ENCODE measurements at regions not wholly inside any gene's neighbourhood (a gene's known extent, or its start where the extent isn't known, plus 50 kb on each side); places are given as distances from the start of the nearest gene placed in this dataset.

- Histone ChIP-seq H2AFZ (no peak overlapping the region), H3K36me3 (replicated peaks; ENCODE audit: insufficient read depth, low read depth) (no peaks in the 10 kb centered on the region), H3K4me3 (no peak overlapping the region), H3K9me3 (ENCODE audit: low read depth) (no peaks in the 10 kb centered on the region), H3K27ac (no peak overlapping the region), H3K4me1 (ENCODE audit: insufficient read depth) (peaks cover 18% of the 10 kb centered on the region), H3K79me2 (no peaks in the 10 kb centered on the region), H3K27me3 (no peaks in the 10 kb centered on the region), H4K20me1 (ENCODE audit: insufficient read depth, poor library complexity, severe bottlenecking) (no peaks in the 10 kb centered on the region), H3K4me2 (no peak overlapping the region), H3K9me2 (replicated peaks; ENCODE audit: insufficient read depth) (no peaks in the 10 kb centered on the region)
- TF ChIP-seq EZH2 (IDR thresholded peaks at IDR 0.05; ENCODE audit: borderline replicate concordance) (no peak), CTCF (IDR thresholded peaks at IDR 0.05; ENCODE audit: poor library complexity) (no peak), EZH2phosphoT487 (IDR thresholded peaks at IDR 0.05; ENCODE audit: low read depth, severe bottlenecking, unreplicated experiment) (no peak)
- no peak for DNase-seq (ENCODE audit: low spot score)
- WGBS (ENCODE audit: low lambda C conversion rate, missing lambda C conversion rate) = 96% methylated on average over 7 of the region's 7 CpGs
Measured at GRCh38 chr14:49992036-49992435, 99.2 kb downstream of the ARF6 start.

DNA sequence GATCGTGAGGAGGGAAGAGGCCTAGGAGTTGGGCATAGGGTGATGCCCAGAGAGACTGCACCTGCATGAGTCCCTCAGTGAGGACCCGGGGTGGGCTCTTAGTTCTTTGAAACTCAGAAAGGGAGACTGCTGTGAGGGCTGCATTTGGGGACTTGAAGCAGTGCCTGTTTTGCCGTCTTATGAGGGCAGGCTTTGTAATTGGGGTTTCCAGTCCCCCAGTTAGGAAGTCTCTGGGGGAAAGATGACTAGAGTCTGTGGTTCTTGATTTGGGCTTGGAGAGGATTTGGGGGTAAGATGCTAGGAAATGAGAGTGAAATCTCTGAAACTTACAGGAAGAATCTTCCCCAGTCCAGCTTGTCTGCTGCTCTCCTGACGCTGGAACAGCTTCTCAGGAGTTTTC is 99.6 kb downstream of the ARF6 start:
- no peaks in the 10 kb centered on the region for H3K36me3 ChIP-seq (replicated peaks; ENCODE audit: insufficient read depth, low read depth)
- no peak overlapping the region for H3K4me2 ChIP-seq
- WGBS (ENCODE audit: low lambda C conversion rate, missing lambda C conversion rate) = 84% methylated on average over 4 of the region's 4 CpGs
- H4K20me1 ChIP-seq (ENCODE audit: insufficient read depth, poor library complexity, severe bottlenecking) = no peaks in the 10 kb centered on the region
- H3K4me1 ChIP-seq (ENCODE audit: insufficient read depth) = peaks cover 17% of the 10 kb centered on the region
- H3K9me3 ChIP-seq (ENCODE audit: low read depth) = no peaks in the 10 kb centered on the region
- H3K4me3 ChIP-seq = no peak overlapping the region
- no peak overlapping the region for H2AFZ ChIP-seq
- H3K79me2 ChIP-seq = no peaks in the 10 kb centered on the region
- H3K27me3 ChIP-seq = no peaks in the 10 kb centered on the region
- no peak for DNase-seq (ENCODE audit: low spot score)
- TF ChIP-seq CTCF (IDR thresholded peaks at IDR 0.05; ENCODE audit: poor library complexity) (no peak), EZH2 (IDR thresholded peaks at IDR 0.05; ENCODE audit: borderline replicate concordance) (no peak), EZH2phosphoT487 (IDR thresholded peaks at IDR 0.05; ENCODE audit: low read depth, severe bottlenecking, unreplicated experiment) (no peak)
- no peak overlapping the region for H3K27ac ChIP-seq
- H3K9me2 ChIP-seq (replicated peaks; ENCODE audit: insufficient read depth) = no peaks in the 10 kb centered on the region

- peaks cover 13% of the 10 kb centered on the region for H3K4me1 ChIP-seq (ENCODE audit: insufficient read depth)
- no peaks in the 10 kb centered on the region for H3K9me2 ChIP-seq (replicated peaks; ENCODE audit: insufficient read depth)
- no peak overlapping the region for H3K27ac ChIP-seq
- H3K4me2 ChIP-seq = no peak overlapping the region
- no peaks in the 10 kb centered on the region for H3K79me2 ChIP-seq
- DNase-seq (ENCODE audit: low spot score) = no peak
- no peak for TF ChIP-seq EZH2 (IDR thresholded peaks at IDR 0.05; ENCODE audit: borderline replicate concordance)
- no peak for TF ChIP-seq CTCF (IDR thresholded peaks at IDR 0.05; ENCODE audit: poor library complexity)
- no peak for TF ChIP-seq EZH2phosphoT487 (IDR thresholded peaks at IDR 0.05; ENCODE audit: low read depth, severe bottlenecking, unreplicated experiment)
- H2AFZ ChIP-seq = no peak overlapping the region
- H3K9me3 ChIP-seq (ENCODE audit: low read depth) = no peaks in the 10 kb centered on the region
- no peaks in the 10 kb centered on the region for H4K20me1 ChIP-seq (ENCODE audit: insufficient read depth, poor library complexity, severe bottlenecking)
- 76% methylated on average over 7 of the region's 7 CpGs for WGBS (ENCODE audit: low lambda C conversion rate, missing lambda C conversion rate)
- no peak overlapping the region for H3K4me3 ChIP-seq
- no peaks in the 10 kb centered on the region for H3K36me3 ChIP-seq (replicated peaks; ENCODE audit: insufficient read depth, low read depth)
- H3K27me3 ChIP-seq = no peaks in the 10 kb centered on the region
Measured at GRCh38 chr14:49992901-49993339, 100.0 kb downstream of the ARF6 start.

GRCh38 chr14:49993565-49993964 is 100.7 kb downstream of the ARF6 start:
- Histone ChIP-seq H3K4me1 (ENCODE audit: insufficient read depth) (peaks cover 6% of the 10 kb centered on the region), H3K9me3 (ENCODE audit: low read depth) (no peaks in the 10 kb centered on the region), H2AFZ (no peak overlapping the region), H3K79me2 (no peaks in the 10 kb centered on the region), H3K27ac (no peak overlapping the region), H3K9me2 (replicated peaks; ENCODE audit: insufficient read depth) (no peaks in the 10 kb centered on the region), H3K27me3 (no peaks in the 10 kb centered on the region), H4K20me1 (ENCODE audit: insufficient read depth, poor library complexity, severe bottlenecking) (no peaks in the 10 kb centered on the region), H3K4me3 (no peak overlapping the region), H3K4me2 (no peak overlapping the region), H3K36me3 (replicated peaks; ENCODE audit: insufficient read depth, low read depth) (no peaks in the 10 kb centered on the region)
- 94% methylated on average over 9 of the region's 9 CpGs for WGBS (ENCODE audit: low lambda C conversion rate, missing lambda C conversion rate)
- no peak for TF ChIP-seq EZH2 (IDR thresholded peaks at IDR 0.05; ENCODE audit: borderline replicate concordance)
- no peak for TF ChIP-seq CTCF (IDR thresholded peaks at IDR 0.05; ENCODE audit: poor library complexity)
- TF ChIP-seq EZH2phosphoT487 (IDR thresholded peaks at IDR 0.05; ENCODE audit: low read depth, severe bottlenecking, unreplicated experiment) = no peak
- DNase-seq (ENCODE audit: low spot score) = no peak
